Activated CD4-positive, alpha-beta T cell treated with anti-CD3 and anti-CD28 coated beads for 36 hours (primary cell): ENCODE measurements at regions not wholly inside any gene's neighbourhood (a gene's known extent, or its start where the extent isn't known, plus 50 kb on each side); places are given as distances from the start of the nearest gene placed in this dataset.

Experiments
- ATAC-seq: fragments of 200-7000 bp; cut with Tn5 transposase; one replicate; pipeline ENCODE4 v1.10.0; 2021; ENCODE audit warnings: mild to moderate bottlenecking, moderate library complexity
- CTCF ChIA-PET: fragments of 350-600 bp; sonication (Branson Sonifier 250); formaldehyde crosslinking; loops from one replicate; lab custom pipeline; 2021; ENCODE audit warnings: antibody characterized with exemption; lab: Charles Lee
- POLR2A ChIA-PET: fragments of 350-600 bp; sonication (Branson Sonifier 250); formaldehyde crosslinking; loops from one replicate; lab custom pipeline; 2021; ENCODE audit warnings: antibody characterized with exemption, inconsistent platforms; lab: Charles Lee
- DNase-seq: peaks from one replicate; pipeline ENCODE4 v3.0.0-alpha.2; 2020
- H3K27ac Mint-ChIP-seq: one replicate; pipeline ENCODE4 v1.8.0; 2021; ENCODE audit warnings: mixed read lengths
- H3K27me3 Mint-ChIP-seq: one replicate; pipeline ENCODE4 v1.8.0; 2021; ENCODE audit warnings: mixed read lengths
- H3K36me3 Mint-ChIP-seq: one replicate; pipeline ENCODE4 v1.8.0; 2021; ENCODE audit warnings: low read depth, mixed read lengths
- H3K4me1 Mint-ChIP-seq: one replicate; pipeline ENCODE4 v1.8.0; 2021; ENCODE audit warnings: mixed read lengths
- H3K4me3 Mint-ChIP-seq: one replicate; pipeline ENCODE4 v1.8.0; 2021; ENCODE audit warnings: mild to moderate bottlenecking, moderate library complexity, mixed read lengths
- H3K9me3 Mint-ChIP-seq: one replicate; pipeline ENCODE4 v1.8.0; 2021; ENCODE audit warnings: low read depth, mixed read lengths
- intact Hi-C, 2 experiments: fragments of 100-400 bp; cut with DNase I in 1 of 2; cut with micrococcal nuclease in 1 of 2; formaldehyde crosslinking; loops; one replicate each; pipeline versions ENCODE4 v1.14.2 to v1.15.1; 2022 to 2024; cut with DNase I, micrococcal nuclease

DNA sequence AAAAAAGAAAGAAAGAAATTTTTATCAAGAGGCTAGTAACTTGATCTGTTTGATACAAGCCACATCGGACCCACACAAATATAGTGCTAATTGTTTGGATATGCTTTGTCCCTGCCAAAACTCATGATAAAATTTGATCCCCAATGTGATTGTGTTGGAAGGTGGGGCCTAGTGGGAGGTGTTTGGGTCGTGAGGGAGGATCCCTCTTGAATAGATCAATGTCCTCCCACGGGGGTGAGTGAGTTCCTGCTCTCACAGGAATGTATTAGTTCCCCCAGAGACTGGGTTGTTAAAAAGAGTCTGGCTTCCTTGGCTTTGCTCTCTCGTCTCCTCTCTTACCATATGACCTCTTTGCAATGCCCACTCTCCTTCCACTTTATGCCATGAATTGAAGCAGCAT is 80.6 kb upstream of the CPLX2 start:
- Mint-ChIP-seq H3K27ac (no peak overlapping the region), H3K4me1 (peaks cover under 1% of the 10 kb centered on the region), H3K4me3 (no peak overlapping the region), H3K36me3 (no peaks in the 10 kb centered on the region), H3K9me3 (no peaks in the 10 kb centered on the region), H3K27me3 (peaks cover 57% of the 10 kb centered on the region)
- ATAC-seq: no peak
- intact Hi-C loops: no loop called here
- DNase-seq: no peak
- ChIA-PET CTCF (no interaction called here), POLR2A (interaction anchor here (1.1 kb wide), 1 partner anchor 72 kb away, joined by 3 read pairs; no protein-coding TSS in a partner anchor)

GRCh38 chr5:175795959-175796358 is 75.4 kb upstream of the CPLX2 start:
- Mint-ChIP-seq H3K9me3 (no peaks in the 10 kb centered on the region), H3K4me1 (peaks cover 4% of the 10 kb centered on the region), H3K4me3 (no peak overlapping the region), H3K36me3 (no peaks in the 10 kb centered on the region), H3K27ac (no peak overlapping the region), H3K27me3 (peaks cover 62% of the 10 kb centered on the region)
- intact Hi-C loops: loop anchor here in 1 of 2 experiments (2.0 kb wide), 1 partner anchor 815 kb away; the partner anchor contains the start of gene GPRIN1
- DNase-seq: no peak
- CTCF ChIA-PET: interaction anchor here (1.4 kb wide), 1 partner anchor 47 kb away, joined by 5 read pairs; no protein-coding TSS in a partner anchor
- ATAC-seq: no peak
- POLR2A ChIA-PET: no interaction called here

- CTCF ChIA-PET: interaction anchor here (0.8 to 1.7 kb wide), 4 partner anchors 38 to 262 kb away, joined by 3 to 6 read pairs (median 4); no protein-coding TSS in a partner anchor
- no peaks in the 10 kb centered on the region for H3K9me3 Mint-ChIP-seq
- H3K4me3 Mint-ChIP-seq: no peak overlapping the region
These were observed 74.6 kb upstream of the CPLX2 start for GRCh38 chr5:175796536-175797499.

GRCh38 chr5:175797521-175798038 is 73.8 kb upstream of the CPLX2 start:
- H3K27me3 Mint-ChIP-seq: peaks cover 63% of the 10 kb centered on the region
- H3K4me3 Mint-ChIP-seq: no peak overlapping the region

More at GRCh38 chr5:175796536-175797499, 74.6 kb upstream of the CPLX2 start:
- H3K4me1 Mint-ChIP-seq: peaks cover 4% of the 10 kb centered on the region
- no peaks in the 10 kb centered on the region for H3K36me3 Mint-ChIP-seq
- H3K27ac Mint-ChIP-seq: no peak overlapping the region
- ATAC-seq: peak; percentile 99
- intact Hi-C loops: loop anchor here in 1 of 2 experiments (1.0 to 2.0 kb wide), 2 partner anchors 74 to 814 kb away; partner anchors contain the start of genes CPLX2 and GPRIN1
- POLR2A ChIA-PET: interaction anchor here (1.1 kb wide), 1 partner anchor 75 kb away, joined by 3 read pairs; the partner anchor contains the start of gene CPLX2
- peak; percentile 90 for DNase-seq
- peaks cover 67% of the 10 kb centered on the region for H3K27me3 Mint-ChIP-seq

DNA sequence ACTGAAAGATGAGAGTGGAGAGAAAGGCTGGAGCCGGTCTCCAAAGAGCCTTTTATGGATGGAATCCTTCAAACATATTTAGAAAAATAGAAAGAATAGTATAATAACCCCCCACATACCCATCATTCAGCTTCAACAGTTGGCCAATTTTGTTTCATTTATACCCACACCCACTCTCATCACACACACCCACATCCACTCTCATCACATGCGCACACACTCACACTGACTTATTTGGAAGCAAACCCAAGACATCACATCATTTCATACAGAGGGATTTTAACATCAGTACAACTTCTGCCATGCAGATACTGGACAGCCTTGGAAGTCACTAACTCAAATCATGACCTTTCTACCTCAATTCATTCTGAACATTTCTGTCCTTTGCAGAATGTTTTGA is 72.8 kb upstream of the CPLX2 start:
- H3K27me3 Mint-ChIP-seq: peaks cover 61% of the 10 kb centered on the region
- DNase-seq: no peak
- H3K27ac Mint-ChIP-seq: no peak overlapping the region
- H3K4me1 Mint-ChIP-seq: peaks cover 4% of the 10 kb centered on the region
- ChIA-PET CTCF (interaction anchor here (1.5 kb wide), 1 partner anchor 73 kb away, joined by 5 read pairs; the partner anchor contains the start of gene CPLX2), POLR2A (no interaction called here)
- no peak overlapping the region for H3K4me3 Mint-ChIP-seq
- H3K9me3 Mint-ChIP-seq: no peaks in the 10 kb centered on the region
- H3K36me3 Mint-ChIP-seq: no peaks in the 10 kb centered on the region
- intact Hi-C loops: no loop called here
- no peak for ATAC-seq

More at GRCh38 chr5:175797521-175798038, 73.8 kb upstream of the CPLX2 start:
- intact Hi-C loops: loop anchor here in 1 of 2 experiments (1.0 to 2.0 kb wide), 2 partner anchors 74 to 813 kb away; partner anchors contain the start of genes CPLX2 and GPRIN1
- POLR2A ChIA-PET: no interaction called here
- DNase-seq (peak; percentile 7), ATAC-seq (no peak)
- CTCF ChIA-PET: interaction anchor here (0.8 to 1.7 kb wide), 4 partner anchors 37 to 263 kb away, joined by 3 to 6 read pairs (median 4); no protein-coding TSS in a partner anchor
- no peaks in the 10 kb centered on the region for H3K36me3 Mint-ChIP-seq
- peaks cover 4% of the 10 kb centered on the region for H3K4me1 Mint-ChIP-seq
- no peaks in the 10 kb centered on the region for H3K9me3 Mint-ChIP-seq
- H3K27ac Mint-ChIP-seq: no peak overlapping the region

DNA sequence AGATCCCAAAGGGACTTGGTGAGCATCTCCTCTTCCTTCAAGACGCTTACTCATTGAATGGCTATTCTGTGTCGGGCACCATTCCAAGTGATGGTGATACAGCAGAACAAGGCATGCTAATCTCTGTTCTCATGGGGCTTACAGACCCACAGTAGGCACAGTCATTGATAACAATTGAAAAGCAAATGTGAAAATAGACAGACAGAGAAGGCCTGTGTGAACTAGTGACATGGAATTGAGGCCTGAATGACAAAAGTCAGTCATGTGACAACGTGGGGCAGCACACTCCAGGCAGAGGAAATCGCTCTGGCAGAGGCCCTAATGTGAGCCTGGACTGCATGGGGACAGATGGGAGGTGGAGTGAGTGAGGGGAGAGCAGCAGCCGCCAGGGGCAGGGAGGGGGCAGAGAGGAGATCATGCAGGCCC is 70.7 kb upstream of the CPLX2 start:
- H3K4me3 Mint-ChIP-seq: no peak overlapping the region
- peaks cover 4% of the 10 kb centered on the region for H3K4me1 Mint-ChIP-seq
- H3K27me3 Mint-ChIP-seq: peaks cover 48% of the 10 kb centered on the region

DNA sequence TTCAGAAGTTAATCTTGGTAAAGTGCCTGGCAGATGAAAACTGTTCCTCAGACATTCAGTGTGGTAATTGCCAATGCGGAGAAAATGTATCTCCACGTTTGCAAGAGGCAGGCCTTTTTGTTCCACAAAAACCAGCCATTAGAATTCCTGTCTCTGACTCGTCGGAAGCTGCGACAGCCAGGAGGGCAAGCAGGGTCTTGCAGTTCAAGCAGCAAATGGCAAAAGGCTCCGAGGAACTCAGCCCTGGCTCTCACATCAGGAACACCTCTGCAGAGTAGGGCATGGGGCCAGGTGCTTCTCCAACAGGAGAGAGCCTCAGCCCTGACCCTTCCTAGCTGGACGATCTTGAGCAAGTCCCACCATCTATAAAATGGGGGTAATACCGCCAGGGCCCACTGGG is 69.0 kb upstream of the CPLX2 start:
- DNase-seq: no peak
- no peaks in the 10 kb centered on the region for H3K36me3 Mint-ChIP-seq
- H3K27me3 Mint-ChIP-seq: peaks cover 50% of the 10 kb centered on the region
- H3K4me3 Mint-ChIP-seq: no peak overlapping the region
- H3K4me1 Mint-ChIP-seq: no peaks in the 10 kb centered on the region
- no peak overlapping the region for H3K27ac Mint-ChIP-seq
- intact Hi-C loops: no loop called here
- no peaks in the 10 kb centered on the region for H3K9me3 Mint-ChIP-seq
- CTCF ChIA-PET: no interaction called here
- ATAC-seq: no peak
- POLR2A ChIA-PET: no interaction called here

More for the DNA sequence above, 70.7 kb upstream of the CPLX2 start:
- ChIA-PET CTCF (no interaction called here), POLR2A (no interaction called here)
- DNase-seq (no peak), ATAC-seq (no peak)
- Mint-ChIP-seq H3K36me3 (no peaks in the 10 kb centered on the region), H3K9me3 (no peaks in the 10 kb centered on the region), H3K27ac (no peak overlapping the region)
- intact Hi-C loops: no loop called here

- H3K36me3 Mint-ChIP-seq: no peaks in the 10 kb centered on the region
- no peak for DNase-seq
- no peaks in the 10 kb centered on the region for H3K4me1 Mint-ChIP-seq
- no peak overlapping the region for H3K27ac Mint-ChIP-seq
- CTCF ChIA-PET: no interaction called here
- ATAC-seq: no peak
- peaks cover 45% of the 10 kb centered on the region for H3K27me3 Mint-ChIP-seq
- POLR2A ChIA-PET: no interaction called here
- H3K4me3 Mint-ChIP-seq: no peak overlapping the region
- H3K9me3 Mint-ChIP-seq: no peaks in the 10 kb centered on the region
- intact Hi-C loops: no loop called here
These were observed 68.1 kb upstream of the CPLX2 start for GRCh38 chr5:175803254-175803653.

DNA sequence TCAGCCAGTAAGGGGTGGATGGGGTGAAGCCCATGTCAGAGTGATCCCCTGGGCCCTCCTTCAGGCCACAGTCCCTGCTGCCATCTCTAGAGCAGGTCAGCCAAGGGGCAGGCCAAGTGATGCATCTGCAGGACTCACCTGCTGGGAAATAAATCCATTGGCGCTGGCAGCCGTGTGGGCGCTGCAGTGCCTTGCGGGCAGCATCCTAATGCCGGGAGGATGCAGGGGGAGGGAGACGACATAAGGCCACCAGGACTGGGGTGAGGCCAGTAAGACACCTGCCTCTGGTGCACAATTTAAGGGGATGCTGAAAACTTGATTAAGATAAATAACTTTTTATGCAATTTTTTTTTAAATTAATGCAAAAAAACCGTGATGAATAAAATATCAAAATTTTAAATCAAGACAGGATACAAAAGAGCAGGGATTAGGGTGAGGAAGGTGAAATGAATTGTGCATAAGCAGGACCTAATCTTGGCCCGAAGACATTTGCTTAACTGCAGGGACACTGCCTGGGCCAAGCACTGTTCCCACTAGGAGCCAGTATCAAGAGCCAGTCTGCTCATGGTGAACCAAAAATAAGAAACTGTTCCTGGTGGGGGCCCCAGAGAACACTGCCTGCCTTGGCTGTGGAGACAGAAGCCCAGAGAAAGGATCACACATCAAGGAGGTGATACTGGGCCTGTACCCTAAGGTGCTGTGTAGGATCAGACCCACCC is 67.5 kb upstream of the CPLX2 start:
- ChIA-PET POLR2A (no interaction called here), CTCF (no interaction called here)
- DNase-seq (no peak), ATAC-seq (no peak)
- Mint-ChIP-seq H3K27me3 (peaks cover 42% of the 10 kb centered on the region), H3K36me3 (no peaks in the 10 kb centered on the region), H3K9me3 (no peaks in the 10 kb centered on the region), H3K4me1 (no peaks in the 10 kb centered on the region), H3K4me3 (no peak overlapping the region), H3K27ac (no peak overlapping the region)
- intact Hi-C loops: no loop called here

DNA sequence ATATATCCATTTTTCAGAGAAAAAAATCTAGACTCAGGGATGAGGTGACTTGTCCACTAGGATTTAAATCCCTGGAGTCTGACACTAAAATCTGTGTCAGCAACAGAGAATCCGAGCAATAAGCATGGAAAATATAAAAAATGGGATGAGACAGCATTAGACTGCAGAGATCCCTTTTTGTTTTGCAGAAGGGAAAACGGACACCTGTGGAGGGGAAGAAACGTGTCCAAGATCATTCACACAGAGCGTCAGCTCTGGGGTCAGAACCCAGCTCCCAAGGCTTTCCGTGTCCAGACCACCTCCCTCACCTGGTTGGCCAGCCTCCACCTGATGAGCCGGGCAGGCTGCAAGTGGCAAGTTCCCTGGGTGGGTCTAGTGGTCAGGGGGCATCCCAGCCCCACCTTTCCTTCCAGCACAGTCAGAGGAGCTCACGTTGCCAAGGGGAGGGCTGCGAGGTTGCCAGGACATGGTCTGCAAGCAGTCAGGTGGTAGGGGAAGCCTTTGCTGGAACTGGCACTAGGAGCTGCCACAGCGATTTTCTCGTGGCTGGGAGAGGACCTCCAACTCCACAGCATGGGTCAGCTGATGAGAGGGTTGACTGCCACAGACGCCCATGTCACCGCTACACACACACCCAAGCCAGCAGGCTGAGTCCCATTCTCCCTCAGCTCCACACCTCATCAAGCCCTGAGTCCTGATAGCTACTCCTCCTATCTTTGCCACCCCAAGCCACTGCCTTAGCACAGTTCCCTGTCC is 65.9 kb upstream of the CPLX2 start:
- H3K9me3 Mint-ChIP-seq: no peaks in the 10 kb centered on the region
- POLR2A ChIA-PET: no interaction called here
- CTCF ChIA-PET: interaction anchor here (0.6 kb wide), 2 partner anchors 868 to 918 kb away, joined by 3 read pairs; no protein-coding TSS in a partner anchor
- no peaks in the 10 kb centered on the region for H3K4me1 Mint-ChIP-seq
- no peak overlapping the region for H3K4me3 Mint-ChIP-seq
- H3K27me3 Mint-ChIP-seq: peaks cover 36% of the 10 kb centered on the region
- ATAC-seq (no peak), DNase-seq (no peak)
- intact Hi-C loops: no loop called here
- no peaks in the 10 kb centered on the region for H3K36me3 Mint-ChIP-seq
- H3K27ac Mint-ChIP-seq: no peak overlapping the region
